IMR-90 (cell line): ENCODE measurements at regions not wholly inside any gene's neighbourhood (a gene's known extent, or its start where the extent isn't known, plus 50 kb on each side); places are given as distances from the start of the nearest gene placed in this dataset.
A peak's percentile ranks its signal among the peaks of the same experiment; 100 is the strongest.

Experiments
- ATAC-seq: fragments of 200-7000 bp; cut with Tn5 transposase; 2 replicates; pipeline ENCODE4 v1.9.1; 2020; ENCODE audit warnings: low read depth, mild to moderate bottlenecking, moderate library complexity
- BruUV-seq: library from RNA; stranded (reverse); fragments of 400-500 nt; replicated peaks from 2 replicates; lab custom pipeline; 2021; lab: Mats Ljungman, UMichigan
- CTCF ChIA-PET: fragments of 300-600 bp; formaldehyde crosslinking; extraction: SDS; loops from one replicate; lab custom pipeline; 2021; ENCODE audit warnings: antibody characterized with exemption; lab: Yijun Ruan, JAX
- POLR2A ChIA-PET: fragments of 300-600 bp; sonication (Branson Sonifier 250); formaldehyde crosslinking; loops from one replicate; lab custom pipeline; 2022; ENCODE audit warnings: antibody characterized with exemption; ENCODE audit not compliant: unreplicated experiment; lab: Charles Lee
- DNase-seq: peaks from one replicate; pipeline ENCODE4 v3.0.0; 2013
- H2AFZ ChIP-seq: replicated peaks from 2 replicates; pipeline ENCODE3; 2013; ENCODE audit warnings: low read length, mild to moderate bottlenecking; ENCODE audit not compliant: poor library complexity
- H2AK5ac ChIP-seq: 2 replicates; pipeline ENCODE4 v1.6.1; 2013; ENCODE audit warnings: low read depth, low read length, inconsistent platforms
- H2AK9ac ChIP-seq: replicated peaks from 2 replicates; pipeline ENCODE3; 2013; ENCODE audit warnings: mild to moderate bottlenecking, low read depth, low read length, moderate library complexity; ENCODE audit not compliant: poor library complexity
- H2BK120ac ChIP-seq: 2 replicates; pipeline ENCODE4 v1.6.1; 2013; ENCODE audit warnings: low read depth, low read length, inconsistent platforms
- H2BK15ac ChIP-seq: 3 replicates; pipeline ENCODE4 v1.6.1; 2013; ENCODE audit warnings: low read depth, low read length, inconsistent platforms
- H2BK20ac ChIP-seq: 2 replicates; pipeline ENCODE4 v1.6.1; 2013; ENCODE audit warnings: low read depth, mild to moderate bottlenecking, inconsistent platforms, low read length, moderate library complexity
- H2BK5ac ChIP-seq: 2 replicates; pipeline ENCODE4 v1.6.1; 2013; ENCODE audit warnings: mild to moderate bottlenecking, low read depth, low read length, inconsistent platforms; ENCODE audit not compliant: poor library complexity, severe bottlenecking
- H3K14ac ChIP-seq: replicated peaks from 2 replicates; pipeline ENCODE4 v1.6.1; 2013; ENCODE audit warnings: low read depth, low read length, inconsistent platforms
- H3K18ac ChIP-seq: 2 replicates; pipeline ENCODE4 v1.6.1; 2013; ENCODE audit warnings: low read depth, low read length, control low read depth
- H3K23ac ChIP-seq: 2 replicates; pipeline ENCODE4 v1.6.1; 2013; ENCODE audit warnings: low read depth, low read length, inconsistent platforms
- H3K27ac ChIP-seq: 2 replicates; pipeline ENCODE4 v1.5.1; 2013; ENCODE audit warnings: mild to moderate bottlenecking, control low read depth, low read length; ENCODE audit not compliant: insufficient read depth
- H3K27me3 ChIP-seq: 2 replicates; pipeline ENCODE4 v1.6.1; 2013; ENCODE audit warnings: low read length; ENCODE audit not compliant: control insufficient read depth, insufficient read depth
- H3K36me3 ChIP-seq: 2 replicates; pipeline ENCODE4 v1.6.1; 2013; ENCODE audit warnings: low read length, mixed read lengths; ENCODE audit not compliant: control insufficient read depth, insufficient read depth
- H3K4ac ChIP-seq: 2 replicates; pipeline ENCODE4 v1.6.1; 2013; ENCODE audit warnings: low read depth, low read length, inconsistent platforms
- H3K4me1 ChIP-seq: 2 replicates; pipeline ENCODE4 v1.6.1; 2013; ENCODE audit warnings: low read length, mixed read lengths; ENCODE audit not compliant: control insufficient read depth, insufficient read depth
- H3K4me2 ChIP-seq: 2 replicates; pipeline ENCODE4 v1.6.1; 2013; ENCODE audit warnings: low read depth, mild to moderate bottlenecking, control low read depth, low read length, moderate library complexity
- H3K4me3 ChIP-seq: 2 replicates; pipeline ENCODE4 v1.5.1; 2013; ENCODE audit warnings: low read depth, mild to moderate bottlenecking, control low read depth, low read length, moderate library complexity; ENCODE audit not compliant: insufficient read depth
- H3K56ac ChIP-seq: 2 replicates; pipeline ENCODE4 v1.6.1; 2013; ENCODE audit warnings: low read length, inconsistent platforms; ENCODE audit not compliant: insufficient read depth; ENCODE audit errors: extremely low read depth
- H3K79me1 ChIP-seq, 2 experiments: 2 replicates each; pipeline ENCODE4 v1.6.1; 2013; ENCODE audit warnings: low read length in 2 of 2, inconsistent platforms in 1 of 2, low read depth in 1 of 2
- H3K9ac ChIP-seq: 2 replicates; pipeline ENCODE4 v1.6.1; 2013; ENCODE audit warnings: low read depth, low read length, control low read depth
- H3K9me1 ChIP-seq: 2 replicates; pipeline ENCODE4 v1.6.1; 2013; ENCODE audit warnings: low read length, inconsistent platforms; ENCODE audit not compliant: insufficient read depth
- H3K9me3 ChIP-seq: 2 replicates; pipeline ENCODE4 v1.6.1; 2013; ENCODE audit warnings: low read length; ENCODE audit not compliant: control insufficient read depth, insufficient read depth
- H4K20me1 ChIP-seq: 2 replicates; pipeline ENCODE4 v1.6.1; 2013; ENCODE audit warnings: low read length, inconsistent platforms; ENCODE audit not compliant: insufficient read depth
- H4K5ac ChIP-seq: 2 replicates; pipeline ENCODE4 v1.6.1; 2013; ENCODE audit warnings: mild to moderate bottlenecking, low read depth, low read length, control low read depth
- H4K8ac ChIP-seq, 2 experiments: 2 replicates each; pipeline ENCODE4 v1.6.1; 2013; ENCODE audit warnings: low read depth in 2 of 2, low read length in 2 of 2, control low read depth in 1 of 2, inconsistent platforms in 1 of 2
- H4K91ac ChIP-seq: 2 replicates; pipeline ENCODE4 v1.6.1; 2013; ENCODE audit warnings: low read depth, low read length, inconsistent platforms; ENCODE audit not compliant: insufficient read depth
- MAFK ChIP-seq: IDR thresholded peaks from 2 replicates; pipeline ENCODE4 v1.6.1; 2012; ENCODE audit warnings: low read depth, low read length, improper control_type of control experiment
- WGBS, 2 experiments: methylation state at CpG; one replicate each; pipeline versions ENCODE4 v1.1.5 to v1.1.7; 2013; ENCODE audit warnings: missing lambda C conversion rate in 2 of 2; ENCODE audit not compliant: insufficient read length in 1 of 2; ENCODE audit errors: extremely low coverage in 2 of 2; 5-methylcytosine and 5-hydroxymethylcytosine counted together
- dilution Hi-C: fragments of 300-500 bp; cut with HindIII; formaldehyde crosslinking; loops from one replicate; pipeline ENCODE4 v1.14.3; 2018; ENCODE audit warnings: low sequenced_read_pairs; ENCODE audit not compliant: unreplicated experiment
- in situ Hi-C: fragments of 300-500 bp; cut with MboI; formaldehyde crosslinking; loops from 3 replicates; pipeline ENCODE4 v1.14.3; 2019; ENCODE audit warnings: low sequenced_read_pairs, inconsistent platforms, mixed read lengths
- intact Hi-C: fragments of 100-400 bp; cut with micrococcal nuclease; formaldehyde crosslinking; loops from 2 replicates; pipeline ENCODE4 v1.10.0; 2022
- TF ChIP-seq, protein P1 (sequence below): fragments of 150-350 bp; IDR thresholded peaks from 2 replicates; pipeline ENCODE4 v1.6.1; 2016; ENCODE audit warnings: low read depth, mild to moderate bottlenecking, low read length, moderate library complexity, borderline replicate concordance

DNA sequence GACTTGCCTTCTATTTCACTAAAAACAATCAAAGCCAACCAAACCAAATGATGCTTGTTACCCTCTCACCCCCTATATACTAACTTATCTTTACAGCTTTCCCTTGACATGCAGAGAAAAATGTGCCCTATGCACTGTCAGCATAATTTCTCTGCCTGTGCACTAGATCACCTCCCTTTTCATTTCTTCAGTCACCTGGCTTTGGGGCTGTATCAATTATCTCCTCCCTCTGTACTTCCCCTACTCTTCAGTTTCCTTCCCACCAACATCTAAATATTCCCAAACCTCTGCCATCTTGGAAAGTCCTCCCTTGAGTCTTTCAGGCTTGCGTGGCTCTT is 103.5 kb upstream of the TAPT1 start:
- Histone ChIP-seq H2AK5ac (no peak overlapping the region), H3K4me1 (no peaks in the 10 kb centered on the region), H3K4me3 (no peak overlapping the region), H3K56ac (no peak overlapping the region), H3K23ac (no peak overlapping the region), H2AK9ac (no peak overlapping the region), H4K8ac (no peak overlapping the region), H3K27me3 (peaks cover 4% of the 10 kb centered on the region), H4K20me1 (no peaks in the 10 kb centered on the region), H3K9ac (no peak overlapping the region), H4K5ac (no peak overlapping the region), H2BK5ac (no peak overlapping the region), H4K91ac (no peak overlapping the region), H3K27ac (no peak overlapping the region), H3K36me3 (no peaks in the 10 kb centered on the region), H2AFZ (no peak overlapping the region), H3K4ac (no peak overlapping the region), H3K18ac (no peak overlapping the region), H3K4me2 (no peak overlapping the region), H2BK20ac (no peak overlapping the region), H2BK120ac (no peak overlapping the region), H2BK15ac (no peak overlapping the region), H3K79me1 (no peaks in the 10 kb centered on the region), H3K14ac (no peak overlapping the region), H3K9me3 (no peaks in the 10 kb centered on the region), H3K9me1 (no peaks in the 10 kb centered on the region)
- dilution Hi-C loops: no loop called here
- in situ Hi-C loops: no loop called here
- intact Hi-C loops: no loop called here
- TF ChIP-seq, protein P1, sequence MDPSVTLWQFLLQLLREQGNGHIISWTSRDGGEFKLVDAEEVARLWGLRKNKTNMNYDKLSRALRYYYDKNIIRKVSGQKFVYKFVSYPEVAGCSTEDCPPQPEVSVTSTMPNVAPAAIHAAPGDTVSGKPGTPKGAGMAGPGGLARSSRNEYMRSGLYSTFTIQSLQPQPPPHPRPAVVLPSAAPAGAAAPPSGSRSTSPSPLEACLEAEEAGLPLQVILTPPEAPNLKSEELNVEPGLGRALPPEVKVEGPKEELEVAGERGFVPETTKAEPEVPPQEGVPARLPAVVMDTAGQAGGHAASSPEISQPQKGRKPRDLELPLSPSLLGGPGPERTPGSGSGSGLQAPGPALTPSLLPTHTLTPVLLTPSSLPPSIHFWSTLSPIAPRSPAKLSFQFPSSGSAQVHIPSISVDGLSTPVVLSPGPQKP: no peak
- TF ChIP-seq MAFK: peak; percentile 82
- POLR2A ChIA-PET: no interaction called here
- BruUV-seq: no TSS peak
- ATAC-seq: no peak
- CTCF ChIA-PET: no interaction called here
- WGBS, 2 experiments: 75% methylated on average over 1 of the region's 1 CpG; no CpG with 5 or more reads in 1 of the 2 experiments
- DNase-seq: no peak
